Epithelial cell of proximal tubule (primary cell): ENCODE measurements at regions not wholly inside any gene's neighbourhood (a gene's known extent, or its start where the extent isn't known, plus 50 kb on each side); places are given as distances from the start of the nearest gene placed in this dataset.
"Not testable (repeated sequence)": the region's sequence is repeated elsewhere in the genome, so short reads cannot be mapped to it uniquely, and the experiment has no call there.

ENCODE experiments used
- DNase-seq: peaks from one replicate; pipeline ENCODE4 v3.0.0-alpha.2; 2011; ENCODE audit warnings: low read depth
- H3K4me3 ChIP-seq: 2 replicates; pipeline ENCODE4 v1.5.1; 2011; ENCODE audit warnings: low read depth, mild to moderate bottlenecking, low read length
- CTCF ChIP-seq: conservative IDR thresholded peaks from 2 replicates; pipeline ENCODE4 v1.5.1; 2012; ENCODE audit warnings: low read depth, mild to moderate bottlenecking, low read length

DNA sequence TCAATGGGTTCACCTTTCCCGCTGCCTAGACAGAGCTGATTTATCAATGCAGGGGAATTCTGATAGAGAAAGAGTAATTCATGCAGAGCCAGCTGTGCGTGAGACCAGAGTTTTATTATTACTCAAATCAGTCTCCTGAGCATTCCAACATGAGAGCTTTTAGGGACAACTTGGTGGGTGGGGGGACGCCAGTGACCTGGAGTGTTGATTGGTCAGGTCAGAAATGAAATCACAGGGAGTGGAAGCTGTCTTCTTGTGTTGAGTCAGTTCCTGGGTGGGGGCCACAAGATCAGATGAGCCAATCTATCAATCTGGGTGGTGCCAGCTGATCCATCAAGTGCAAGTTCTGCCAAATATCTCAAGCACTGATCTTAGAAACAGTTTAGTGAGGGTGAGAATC is 99.0 kb upstream of the CAV2 start:
- TF ChIP-seq CTCF, result no peak
- DNase-seq, result no peak
- H3K4me3 ChIP-seq, result no peak overlapping the region

DNA sequence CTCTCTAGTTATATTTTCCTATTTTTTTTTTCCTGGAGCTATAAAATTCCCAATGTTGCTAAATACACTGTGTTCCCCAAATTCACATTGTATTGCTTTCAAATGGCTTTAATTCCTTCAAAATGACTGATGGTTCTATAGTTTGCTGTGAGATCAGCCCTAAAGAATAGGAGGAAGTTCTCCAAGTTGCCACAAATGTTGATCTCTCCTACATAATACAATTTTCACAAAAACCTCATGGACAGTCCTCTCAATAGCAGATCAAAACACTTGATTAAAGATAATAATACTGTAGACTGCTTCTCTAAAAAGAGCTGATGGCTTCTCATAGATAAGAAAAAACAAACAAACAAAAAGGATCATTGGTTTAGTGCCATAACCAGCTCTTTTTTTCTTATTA is 97.8 kb upstream of the CAV2 start:
- TF ChIP-seq CTCF, result no peak
- no peak for DNase-seq
- no peak overlapping the region for H3K4me3 ChIP-seq

GRCh38 chr7:116403265-116403664 is 96.3 kb upstream of the CAV2 start:
- DNase-seq, result no peak
- no peak for TF ChIP-seq CTCF
- no peak overlapping the region for H3K4me3 ChIP-seq

GRCh38 chr7:116404389-116404788 is 95.1 kb upstream of the CAV2 start:
- no peak overlapping the region for H3K4me3 ChIP-seq
- no peak for TF ChIP-seq CTCF
- no peak for DNase-seq

DNA sequence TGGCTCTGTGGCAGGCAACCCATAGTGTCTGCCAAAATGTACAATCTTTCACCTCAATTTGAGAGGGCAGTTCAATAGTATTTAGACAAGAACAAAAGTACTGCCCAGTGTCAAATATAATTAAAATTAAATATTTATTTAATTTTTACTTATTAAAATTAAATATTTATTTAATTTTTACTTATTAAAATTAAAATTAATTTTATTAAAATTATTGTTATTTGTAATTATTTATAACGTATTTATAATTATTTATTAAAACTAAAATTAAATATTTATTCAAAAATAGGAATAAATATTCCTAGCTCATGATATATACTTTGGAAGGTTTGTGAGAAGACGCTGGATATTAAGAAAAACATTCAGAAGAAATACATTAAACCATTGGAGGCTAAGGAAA is 93.7 kb upstream of the CAV2 start:
- no peak for DNase-seq
- no peak for TF ChIP-seq CTCF
- no peak overlapping the region for H3K4me3 ChIP-seq

GRCh38 chr7:116407165-116407564 is 92.4 kb upstream of the CAV2 start:
- H3K4me3 ChIP-seq, result no peak overlapping the region
- DNase-seq, result no peak
- TF ChIP-seq CTCF, result no peak

DNA sequence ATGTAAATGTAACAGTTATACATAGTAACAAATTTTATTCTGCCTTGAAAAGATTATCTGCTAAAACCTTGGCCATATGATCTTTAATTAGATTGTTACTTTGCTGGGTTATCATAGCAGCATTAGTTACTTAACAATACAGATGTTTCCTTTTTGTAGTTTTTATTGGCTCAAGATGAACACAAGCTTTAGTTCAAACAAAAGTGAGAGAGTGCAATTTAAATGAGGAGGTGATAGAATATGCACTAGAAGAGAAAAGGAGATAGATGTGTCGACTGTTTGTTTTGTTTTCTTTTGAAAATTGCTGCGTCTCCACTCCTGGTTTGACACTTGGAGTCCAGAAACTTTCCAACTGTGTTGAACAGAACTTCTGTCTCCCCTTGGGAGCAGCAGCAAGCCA is 91.4 kb upstream of the CAV2 start:
- no peak for TF ChIP-seq CTCF
- H3K4me3 ChIP-seq, result no peak overlapping the region
- no peak for DNase-seq

GRCh38 chr7:116408831-116409453 is 90.6 kb upstream of the CAV2 start:
- not testable (repeated sequence) for H3K4me3 ChIP-seq

DNA sequence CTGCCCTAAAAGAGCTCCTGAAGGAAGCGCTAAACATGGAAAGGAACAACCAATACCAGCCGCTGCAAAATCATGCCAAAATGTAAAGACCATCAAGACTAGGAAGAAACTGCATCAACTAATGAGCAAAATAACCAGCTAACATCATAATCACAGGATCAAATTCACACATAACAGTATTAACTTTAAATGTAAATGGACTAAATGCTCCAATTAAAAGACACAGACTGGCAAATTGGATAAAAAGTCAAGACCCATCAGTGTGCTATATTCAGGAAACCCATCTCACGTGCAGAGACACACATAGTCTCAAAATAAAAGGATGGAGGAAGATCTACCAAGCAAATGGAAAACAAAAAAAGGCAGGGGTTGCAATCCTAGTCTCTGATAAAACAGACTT is 88.8 kb upstream of the CAV2 start:
- H3K4me3 ChIP-seq, DNase-seq: not testable (repeated sequence)

More at GRCh38 chr7:116408831-116409453, 90.6 kb upstream of the CAV2 start:
- DNase-seq, result not testable (repeated sequence)
